BE2C (cell line): ENCODE measurements at regions not wholly inside any gene's neighbourhood (a gene's known extent, or its start where the extent isn't known, plus 50 kb on each side); places are given as distances from the start of the nearest gene placed in this dataset.
"Not testable (repeated sequence)": the region's sequence is repeated elsewhere in the genome, so short reads cannot be mapped to it uniquely, and the experiment has no call there.

Experiments used
- DNase-seq: peaks from one replicate; pipeline ENCODE4 v3.0.0-alpha.2; 2020
- H3K27me3 ChIP-seq: fragments of 250-450 bp; sonication (Bioruptor Pico); 2 replicates; pipeline ENCODE4 v1.5.1; 2020; ENCODE audit warnings: mild to moderate bottlenecking
- H3K36me3 ChIP-seq: fragments of 250-450 bp; sonication (Bioruptor Pico); 2 replicates; pipeline ENCODE4 v1.5.1; 2020; ENCODE audit warnings: mild to moderate bottlenecking
- H3K4me1 ChIP-seq: fragments of 250-450 bp; sonication (Bioruptor Pico); 2 replicates; pipeline ENCODE4 v1.5.1; 2020
- H3K4me3 ChIP-seq: 2 replicates; pipeline ENCODE4 v1.5.1; 2011; ENCODE audit warnings: low read depth, low read length
- H3K9me3 ChIP-seq: fragments of 250-450 bp; sonication (Bioruptor Pico); 2 replicates; pipeline ENCODE4 v1.5.1; 2020
- CTCF ChIP-seq: IDR thresholded peaks from 2 replicates; pipeline ENCODE4 v1.5.1; 2012; ENCODE audit warnings: mild to moderate bottlenecking, low read depth, low read length

DNA sequence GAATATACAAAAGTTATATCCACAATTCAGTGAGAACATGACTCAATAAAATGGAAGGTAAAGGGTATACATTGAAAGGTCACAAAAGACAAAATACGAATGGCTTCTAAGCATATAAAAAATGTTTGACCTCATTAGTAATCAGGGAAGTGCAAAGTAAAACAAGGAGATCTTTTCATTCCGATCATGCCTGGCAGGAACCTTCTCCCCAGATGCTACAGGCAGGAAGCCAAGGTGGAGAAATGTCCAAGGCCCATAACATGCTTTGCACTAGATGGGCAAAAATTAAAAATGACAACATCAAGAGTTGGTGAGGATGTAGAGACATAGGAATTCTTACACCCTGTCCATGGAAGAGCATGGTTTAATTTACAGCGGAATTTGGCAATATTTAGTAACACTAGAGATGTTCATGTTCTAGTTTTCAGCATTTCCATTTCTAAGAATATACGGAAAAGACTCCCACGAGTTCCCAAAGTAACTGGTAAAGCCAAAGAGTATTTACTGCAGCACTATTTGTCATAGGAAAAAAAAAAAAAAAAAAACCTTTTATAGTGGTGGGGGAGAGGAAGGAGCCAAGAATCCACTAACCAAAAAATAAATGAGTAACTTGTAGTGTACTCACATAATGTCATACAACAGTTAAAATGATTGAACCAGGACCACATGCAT is 184.5 kb upstream of the KAZN start:
- no peak for DNase-seq
- no peak for TF ChIP-seq CTCF

DNA sequence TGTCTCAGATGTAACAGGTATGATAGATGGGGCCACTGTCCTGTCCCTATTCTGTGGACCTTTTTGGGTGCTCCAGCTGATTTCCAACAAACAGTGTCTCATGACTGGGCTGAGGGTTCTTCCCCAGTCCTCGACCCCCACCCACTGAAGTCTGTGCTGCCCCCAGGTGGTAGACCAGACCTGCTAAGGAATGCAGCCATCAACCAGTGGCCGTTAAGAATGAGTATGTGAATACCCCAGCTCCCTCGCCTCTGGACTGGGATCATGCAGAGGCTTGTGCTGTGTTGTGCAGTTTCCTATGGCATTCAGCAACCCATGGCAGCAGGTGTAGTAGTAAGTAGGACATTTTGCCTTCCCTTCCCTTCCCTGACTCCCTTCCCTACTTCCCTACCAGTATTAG is 183.1 kb upstream of the KAZN start:
- no peaks in the 10 kb centered on the region for H3K4me1 ChIP-seq
- H3K27me3 ChIP-seq: no peaks in the 10 kb centered on the region
- no peaks in the 10 kb centered on the region for H3K36me3 ChIP-seq
- H3K4me3 ChIP-seq: no peak overlapping the region
- no peaks in the 10 kb centered on the region for H3K9me3 ChIP-seq
- DNase-seq: peak; percentile 7
- TF ChIP-seq CTCF: peak; percentile 18

More for the DNA sequence above, 184.5 kb upstream of the KAZN start:
- Histone ChIP-seq H3K9me3 (no peaks in the 10 kb centered on the region), H3K27me3 (no peaks in the 10 kb centered on the region), H3K36me3 (no peaks in the 10 kb centered on the region), H3K4me3 (no peak overlapping the region), H3K4me1 (no peaks in the 10 kb centered on the region)

DNA sequence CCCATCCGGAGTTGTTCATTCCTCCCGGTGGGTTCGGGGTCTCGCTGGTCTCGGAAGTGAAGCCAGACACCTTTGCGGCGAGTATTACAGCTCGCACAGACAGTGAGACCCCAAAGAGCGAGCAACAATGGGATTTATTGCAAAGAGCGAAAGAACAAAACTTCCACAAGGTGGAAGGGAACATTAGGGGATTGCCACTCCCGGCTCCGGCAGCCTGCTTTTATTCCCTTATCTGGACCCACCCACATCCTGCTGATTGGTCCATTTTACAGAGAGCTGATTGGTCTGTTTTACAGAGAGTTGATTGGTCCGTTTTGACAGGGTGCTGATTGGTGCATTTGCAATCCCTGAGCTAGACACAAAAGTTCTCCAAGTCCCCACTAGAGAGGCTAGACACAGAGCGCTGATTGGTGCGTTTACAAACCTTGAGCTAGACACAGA is 178.7 kb upstream of the KAZN start:
- not testable (repeated sequence) for H3K9me3 ChIP-seq, H3K4me1 ChIP-seq, DNase-seq, H3K36me3 ChIP-seq, H3K27me3 ChIP-seq, H3K4me3 ChIP-seq

GRCh38 chr1:14420686-14421085 is 177.8 kb upstream of the KAZN start:
- no peaks in the 10 kb centered on the region for H3K4me1 ChIP-seq
- no peak for DNase-seq
- TF ChIP-seq CTCF: no peak
- H3K9me3 ChIP-seq: no peaks in the 10 kb centered on the region
- H3K4me3 ChIP-seq: no peak overlapping the region
- no peaks in the 10 kb centered on the region for H3K36me3 ChIP-seq
- no peaks in the 10 kb centered on the region for H3K27me3 ChIP-seq

DNA sequence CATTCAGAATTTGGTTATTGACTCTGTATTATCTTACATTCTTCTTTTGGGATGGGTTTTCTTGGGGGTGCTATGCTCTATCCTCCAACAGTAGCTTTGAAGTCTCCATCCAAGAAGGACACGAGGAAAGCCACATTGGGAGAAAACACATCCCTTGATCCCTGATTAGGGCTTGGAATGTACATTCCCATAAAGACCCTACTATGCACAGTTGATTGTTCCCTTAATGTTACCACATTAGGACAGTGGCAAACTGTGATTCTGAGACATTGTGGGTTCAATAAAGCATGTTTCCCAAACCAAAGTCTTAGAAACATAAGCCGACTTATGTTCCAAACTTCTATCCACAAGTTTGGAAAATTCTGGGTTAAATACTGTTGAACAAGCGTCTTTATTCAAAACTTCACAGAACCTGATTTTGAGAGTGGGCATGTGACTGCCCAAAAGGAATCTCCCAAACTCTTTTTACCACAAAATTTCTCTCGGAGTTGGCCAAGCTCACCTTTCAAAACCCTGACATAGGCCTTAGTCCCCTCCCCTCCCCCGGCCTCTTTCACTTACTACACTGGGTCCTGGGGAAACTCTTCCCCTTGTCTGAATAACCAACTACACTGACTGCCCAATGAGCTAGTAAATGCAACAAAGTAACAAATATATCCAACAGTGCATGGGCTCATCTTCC is 177.0 kb upstream of the KAZN start:
- no peak overlapping the region for H3K4me3 ChIP-seq
- TF ChIP-seq CTCF: no peak
- DNase-seq: no peak
- no peaks in the 10 kb centered on the region for H3K27me3 ChIP-seq
- no peaks in the 10 kb centered on the region for H3K36me3 ChIP-seq
- H3K4me1 ChIP-seq: no peaks in the 10 kb centered on the region
- H3K9me3 ChIP-seq: no peaks in the 10 kb centered on the region

DNA sequence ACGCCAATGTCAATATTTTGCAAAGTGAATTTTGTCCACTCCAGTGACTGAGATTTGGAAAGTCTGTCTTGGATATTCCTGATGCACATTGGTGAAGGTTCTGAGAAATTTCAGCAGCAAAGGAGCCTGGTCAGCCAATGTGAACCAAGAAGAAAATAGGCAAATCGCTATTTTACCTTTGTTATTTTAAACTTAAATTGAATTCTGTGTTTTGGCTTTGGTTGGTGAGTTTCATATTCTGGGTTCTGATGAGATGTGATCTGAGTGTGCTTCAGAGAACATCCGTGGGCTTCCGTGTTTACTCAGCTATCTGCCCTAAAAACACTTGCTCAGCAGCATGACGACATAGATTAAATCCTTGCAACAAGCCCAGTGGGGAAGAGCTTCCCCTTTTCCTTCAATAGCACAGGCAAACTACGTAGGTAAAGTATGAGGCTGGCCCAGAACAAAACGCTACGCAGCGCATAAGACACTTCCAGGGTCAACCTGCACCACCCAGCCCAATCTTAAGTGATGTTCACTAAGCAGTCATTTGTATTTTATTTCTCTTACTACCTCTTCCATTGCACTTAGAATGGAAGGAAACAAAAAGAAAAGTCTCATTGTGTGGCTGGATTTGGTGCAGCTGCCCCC is 176.4 kb upstream of the KAZN start:
- Histone ChIP-seq H3K9me3 (no peaks in the 10 kb centered on the region), H3K4me1 (no peaks in the 10 kb centered on the region), H3K36me3 (no peaks in the 10 kb centered on the region), H3K4me3 (no peak overlapping the region), H3K27me3 (no peaks in the 10 kb centered on the region)
- no peak for TF ChIP-seq CTCF
- DNase-seq: no peak
